ENCODE measurements at regions not wholly inside any gene's neighbourhood (a gene's known extent, or its start where the extent isn't known, plus 50 kb on each side); places are given as distances from the start of the nearest gene placed in this dataset.

DNA sequence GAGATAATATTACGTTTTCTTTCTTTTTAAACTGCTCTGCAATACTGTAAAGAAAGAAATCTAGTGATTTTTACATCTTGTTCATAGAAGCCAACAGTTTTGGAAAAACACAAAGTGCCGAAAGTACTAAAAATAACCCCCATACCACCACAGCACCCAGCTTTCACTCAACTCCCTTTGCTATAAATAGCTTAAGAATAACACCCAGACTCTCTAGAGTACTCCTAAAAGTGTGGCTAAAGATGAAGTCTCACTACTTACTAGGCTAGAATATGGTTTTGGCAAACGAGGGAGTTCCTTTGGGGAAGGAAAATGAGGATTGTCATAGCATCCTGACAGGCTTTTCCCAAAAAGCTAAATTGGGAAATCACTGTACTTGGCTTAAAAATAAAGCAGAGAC, 151.8 kb upstream of the ANK3 start (continued):
- TF ChIP-seq FUS (optimal IDR thresholded peaks at IDR 0.05; ENCODE audit: low read depth, low read length) (no peak), NCOA4 (IDR thresholded peaks at IDR 0.05; ENCODE audit: partially characterized antibody) (no peak), ZNF3 (CRISPR knock-in tag; IDR thresholded peaks at IDR 0.05) (no peak), PML (IDR thresholded peaks at IDR 0.05; ENCODE audit: low read length) (no peak), KDM4B (IDR thresholded peaks at IDR 0.05; ENCODE audit: borderline replicate concordance in 2 of 2, low read depth in 1 of 2) (no peak), STAT5B (CRISPR knock-in tag; IDR thresholded peaks at IDR 0.05) (no peak), JUN (IDR thresholded peaks at IDR 0.05; ENCODE audit: borderline replicate concordance, low read depth, low read length) (no peak), JUN (CRISPR knock-in tag; IDR thresholded peaks at IDR 0.05; ENCODE audit: borderline replicate concordance) (no peak), ZNF695 (CRISPR knock-in tag; IDR thresholded peaks at IDR 0.05) (no peak), GABPA (tag; conservative IDR thresholded peaks at IDR 0.05; ENCODE audit: low read depth) (no peak)
- TF ChIP-seq, protein P1, sequence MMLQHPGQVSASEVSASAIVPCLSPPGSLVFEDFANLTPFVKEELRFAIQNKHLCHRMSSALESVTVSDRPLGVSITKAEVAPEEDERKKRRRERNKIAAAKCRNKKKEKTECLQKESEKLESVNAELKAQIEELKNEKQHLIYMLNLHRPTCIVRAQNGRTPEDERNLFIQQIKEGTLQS (IDR thresholded peaks at IDR 0.05), result no peak
- TF ChIP-seq, protein P1 (CRISPR knock-in tag; conservative IDR thresholded peaks at IDR 0.05), result no peak

DNA sequence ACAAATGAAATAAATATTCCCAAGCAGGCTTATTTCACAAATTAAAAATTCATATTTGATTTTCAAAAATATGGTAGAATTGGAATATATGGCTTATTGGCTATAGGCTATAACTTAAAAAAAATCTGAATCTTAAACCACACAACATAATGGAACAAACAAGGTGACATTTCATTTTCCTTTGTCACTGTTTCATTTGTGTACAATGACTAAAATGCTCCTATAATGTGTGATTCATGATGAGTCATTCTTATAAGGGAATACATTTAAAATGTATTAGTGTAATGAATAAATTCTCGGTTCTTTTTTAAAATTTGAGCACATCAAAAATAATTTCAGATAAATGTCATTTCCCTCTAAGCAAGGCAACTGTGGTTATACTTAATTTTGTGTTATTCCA, 148.0 kb upstream of the ANK3 start:
- Histone ChIP-seq H3K27me3 (ENCODE audit: control insufficient read depth in 2 of 2, insufficient read depth in 2 of 2, low read length in 2 of 2) (no peaks in the 10 kb centered on the region), H3K36me3 (ENCODE audit: control insufficient read depth, insufficient read depth, low read length) (no peaks in the 10 kb centered on the region), H3K4me1 (replicated peaks in 1 of 2; ENCODE audit: control insufficient read depth in 2 of 2, insufficient read depth in 2 of 2, low read length in 2 of 2) (no peaks in the 10 kb centered on the region), H3K79me2 (ENCODE audit: control insufficient read depth, insufficient read depth, low read length) (no peaks in the 10 kb centered on the region), H3K4me3 (no peak overlapping the region), H3K9ac (ENCODE audit: insufficient read depth in 1 of 2, low read depth in 2 of 2, low read length in 2 of 2) (no peak overlapping the region), H3K4me2 (ENCODE audit: insufficient read depth, low read length) (no peak overlapping the region), H4K20me1 (replicated peaks; ENCODE audit: control insufficient read depth, insufficient read depth, low read length) (no peaks in the 10 kb centered on the region), H2AFZ (ENCODE audit: low read depth, low read length) (no peak overlapping the region), H3K9me1 (ENCODE audit: control insufficient read depth, insufficient read depth, low read length) (no peaks in the 10 kb centered on the region), H3K9me3 (replicated peaks; ENCODE audit: control insufficient read depth, insufficient read depth, low read depth, low read length) (no peaks in the 10 kb centered on the region), H3K27ac (ENCODE audit: extremely low read depth, low read depth, low read length) (no peak overlapping the region)
- ATAC-seq (no peak), DNase-seq (ENCODE audit: extremely low read depth in 1 of 4, low spot score in 3 of 4) (no peak), FAIRE-seq (no peak)
- intact Hi-C loops (cut with micrococcal nuclease), result no loop called here
- TF ChIP-seq FOSL1 (tag; conservative IDR thresholded peaks at IDR 0.05), result peak; percentile 49
- TF ChIP-seq ZNF134 (CRISPR knock-in tag; conservative IDR thresholded peaks at IDR 0.05), result no peak
- TF ChIP-seq, protein P2, sequence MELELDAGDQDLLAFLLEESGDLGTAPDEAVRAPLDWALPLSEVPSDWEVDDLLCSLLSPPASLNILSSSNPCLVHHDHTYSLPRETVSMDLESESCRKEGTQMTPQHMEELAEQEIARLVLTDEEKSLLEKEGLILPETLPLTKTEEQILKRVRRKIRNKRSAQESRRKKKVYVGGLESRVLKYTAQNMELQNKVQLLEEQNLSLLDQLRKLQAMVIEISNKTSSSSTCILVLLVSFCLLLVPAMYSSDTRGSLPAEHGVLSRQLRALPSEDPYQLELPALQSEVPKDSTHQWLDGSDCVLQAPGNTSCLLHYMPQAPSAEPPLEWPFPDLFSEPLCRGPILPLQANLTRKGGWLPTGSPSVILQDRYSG (tag; conservative IDR thresholded peaks at IDR 0.05; ENCODE audit: low read depth), result no peak
- TF ChIP-seq MAFG (tag; conservative IDR thresholded peaks at IDR 0.05), result peak; percentile 23; the same call in 1 of the 2 replicates
- TF ChIP-seq, protein P1 (IDR thresholded peaks at IDR 0.05), result peak; percentile 31; the same call in 1 of the 2 replicates
- TF ChIP-seq, protein P1 (CRISPR knock-in tag; conservative IDR thresholded peaks at IDR 0.05), result no peak
- BruUV-seq (replicated peaks), result no TSS peak
- CTCF ChIA-PET (ENCODE audit: low intra/inter-chr PET ratio), result no interaction called here
- in situ Hi-C loops (cut with MboI), result no loop called here
- POLR2A ChIA-PET, result no interaction called here
- 0% methylated on average over 1 of the region's 1 CpG for WGBS (ENCODE audit: insufficient coverage, low coverage, missing lambda C conversion rate)
